RWPE2 (cell line): ENCODE measurements at regions not wholly inside any gene's neighbourhood (a gene's known extent, or its start where the extent isn't known, plus 50 kb on each side); places are given as distances from the start of the nearest gene placed in this dataset.

Experiments
- ATAC-seq: fragments of 200-7000 bp; cut with Tn5 transposase; 3 replicates; pipeline ENCODE4 v1.9.1; 2021; ENCODE audit warnings: low read depth
- DNase-seq: peaks from one replicate; pipeline ENCODE4 v3.0.0-alpha.2; 2020; ENCODE audit warnings: low spot score
- H3K27ac ChIP-seq: fragments of 450-650 bp; 2 replicates; pipeline ENCODE4 v1.5.1; 2017; ENCODE audit warnings: mild to moderate bottlenecking; ENCODE audit not compliant: poor library complexity, severe bottlenecking
- H3K27me3 ChIP-seq: fragments of 250-450 bp; sonication (Bioruptor Pico); 2 replicates; pipeline ENCODE4 v1.5.1; 2021; ENCODE audit warnings: mild to moderate bottlenecking, moderate library complexity; ENCODE audit not compliant: insufficient read depth, poor library complexity, severe bottlenecking
- H3K36me3 ChIP-seq: fragments of 250-450 bp; sonication (Bioruptor Pico); 2 replicates; pipeline ENCODE4 v1.5.1; 2020; ENCODE audit warnings: low read depth, mild to moderate bottlenecking, moderate library complexity
- H3K4me1 ChIP-seq: fragments of 250-450 bp; sonication (Bioruptor Pico); 2 replicates; pipeline ENCODE4 v1.5.1; 2021; ENCODE audit warnings: mild to moderate bottlenecking, moderate library complexity; ENCODE audit not compliant: insufficient read depth, poor library complexity, severe bottlenecking
- H3K4me3 ChIP-seq: fragments of 250-450 bp; sonication (Bioruptor Pico); 2 replicates; pipeline ENCODE4 v1.5.1; 2021; ENCODE audit warnings: mild to moderate bottlenecking, moderate library complexity; ENCODE audit not compliant: severe bottlenecking
- H3K9me3 ChIP-seq: fragments of 250-450 bp; sonication (Bioruptor Pico); 2 replicates; pipeline ENCODE4 v1.5.1; 2021; ENCODE audit warnings: mild to moderate bottlenecking, moderate library complexity; ENCODE audit not compliant: severe bottlenecking
- TF ChIP-seq, protein P1 (sequence below): fragments of 450-650 bp; IDR thresholded peaks from one replicate; pipeline ENCODE4 v1.5.1; 2017; ENCODE audit warnings: mild to moderate bottlenecking, moderate library complexity; ENCODE audit not compliant: poor library complexity, severe bottlenecking

- TF ChIP-seq, protein P1, sequence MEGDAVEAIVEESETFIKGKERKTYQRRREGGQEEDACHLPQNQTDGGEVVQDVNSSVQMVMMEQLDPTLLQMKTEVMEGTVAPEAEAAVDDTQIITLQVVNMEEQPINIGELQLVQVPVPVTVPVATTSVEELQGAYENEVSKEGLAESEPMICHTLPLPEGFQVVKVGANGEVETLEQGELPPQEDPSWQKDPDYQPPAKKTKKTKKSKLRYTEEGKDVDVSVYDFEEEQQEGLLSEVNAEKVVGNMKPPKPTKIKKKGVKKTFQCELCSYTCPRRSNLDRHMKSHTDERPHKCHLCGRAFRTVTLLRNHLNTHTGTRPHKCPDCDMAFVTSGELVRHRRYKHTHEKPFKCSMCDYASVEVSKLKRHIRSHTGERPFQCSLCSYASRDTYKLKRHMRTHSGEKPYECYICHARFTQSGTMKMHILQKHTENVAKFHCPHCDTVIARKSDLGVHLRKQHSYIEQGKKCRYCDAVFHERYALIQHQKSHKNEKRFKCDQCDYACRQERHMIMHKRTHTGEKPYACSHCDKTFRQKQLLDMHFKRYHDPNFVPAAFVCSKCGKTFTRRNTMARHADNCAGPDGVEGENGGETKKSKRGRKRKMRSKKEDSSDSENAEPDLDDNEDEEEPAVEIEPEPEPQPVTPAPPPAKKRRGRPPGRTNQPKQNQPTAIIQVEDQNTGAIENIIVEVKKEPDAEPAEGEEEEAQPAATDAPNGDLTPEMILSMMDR: peak; percentile 18
- no peaks in the 10 kb centered on the region for H3K9me3 ChIP-seq
- peaks cover 3% of the 10 kb centered on the region for H3K27me3 ChIP-seq
- ATAC-seq: no peak
- H3K4me3 ChIP-seq: no peak overlapping the region
- H3K4me1 ChIP-seq: peaks cover 3% of the 10 kb centered on the region
- no peak for DNase-seq
- no peak overlapping the region for H3K27ac ChIP-seq
- no peaks in the 10 kb centered on the region for H3K36me3 ChIP-seq
These were observed 100.6 kb downstream of the CETN3 start for GRCh38 chr5:90308787-90309585.

DNA sequence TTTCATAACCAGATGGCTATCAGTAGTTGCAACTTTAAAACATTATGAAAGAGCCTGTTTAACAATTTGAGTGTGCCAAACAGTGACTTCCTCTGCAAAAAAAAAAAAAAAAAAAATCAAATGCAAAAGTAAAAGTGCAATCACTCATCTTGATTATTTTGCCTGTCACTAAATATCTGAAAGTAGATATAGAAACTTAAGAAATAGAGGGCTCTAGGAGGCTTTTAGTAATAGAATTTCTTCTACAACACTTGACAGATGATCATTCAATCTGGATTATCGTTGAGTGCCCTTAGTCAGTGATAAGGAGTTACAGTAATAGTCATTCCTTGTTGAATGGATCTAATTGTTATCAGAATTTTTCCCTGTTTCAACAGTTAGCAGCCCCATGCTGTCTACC lies 101.8 kb downstream of the CETN3 start:
- peaks cover 3% of the 10 kb centered on the region for H3K27me3 ChIP-seq
- H3K36me3 ChIP-seq: no peaks in the 10 kb centered on the region
- ATAC-seq (no peak), DNase-seq (no peak)
- H3K4me1 ChIP-seq: peaks cover 3% of the 10 kb centered on the region
- H3K4me3 ChIP-seq: no peak overlapping the region
- TF ChIP-seq, protein P1: no peak
- no peaks in the 10 kb centered on the region for H3K9me3 ChIP-seq
- H3K27ac ChIP-seq: no peak overlapping the region

- peaks cover 3% of the 10 kb centered on the region for H3K4me1 ChIP-seq
- ATAC-seq: no peak
These were observed 102.2 kb downstream of the CETN3 start for GRCh38 chr5:90307322-90307721.

GRCh38 chr5:90306613-90307012 lies 102.9 kb downstream of the CETN3 start:
- Histone ChIP-seq H3K9me3 (no peaks in the 10 kb centered on the region), H3K4me3 (no peak overlapping the region), H3K36me3 (no peaks in the 10 kb centered on the region), H3K27ac (no peak overlapping the region), H3K4me1 (peaks cover 3% of the 10 kb centered on the region), H3K27me3 (peaks cover 3% of the 10 kb centered on the region)
- DNase-seq (no peak), ATAC-seq (no peak)
- TF ChIP-seq, protein P1: no peak

More at GRCh38 chr5:90307322-90307721, 102.2 kb downstream of the CETN3 start:
- DNase-seq: no peak
- H3K36me3 ChIP-seq: no peaks in the 10 kb centered on the region
- TF ChIP-seq, protein P1: no peak
- H3K27me3 ChIP-seq: peaks cover 3% of the 10 kb centered on the region
- H3K4me3 ChIP-seq: no peak overlapping the region
- no peaks in the 10 kb centered on the region for H3K9me3 ChIP-seq
- H3K27ac ChIP-seq: no peak overlapping the region

DNA sequence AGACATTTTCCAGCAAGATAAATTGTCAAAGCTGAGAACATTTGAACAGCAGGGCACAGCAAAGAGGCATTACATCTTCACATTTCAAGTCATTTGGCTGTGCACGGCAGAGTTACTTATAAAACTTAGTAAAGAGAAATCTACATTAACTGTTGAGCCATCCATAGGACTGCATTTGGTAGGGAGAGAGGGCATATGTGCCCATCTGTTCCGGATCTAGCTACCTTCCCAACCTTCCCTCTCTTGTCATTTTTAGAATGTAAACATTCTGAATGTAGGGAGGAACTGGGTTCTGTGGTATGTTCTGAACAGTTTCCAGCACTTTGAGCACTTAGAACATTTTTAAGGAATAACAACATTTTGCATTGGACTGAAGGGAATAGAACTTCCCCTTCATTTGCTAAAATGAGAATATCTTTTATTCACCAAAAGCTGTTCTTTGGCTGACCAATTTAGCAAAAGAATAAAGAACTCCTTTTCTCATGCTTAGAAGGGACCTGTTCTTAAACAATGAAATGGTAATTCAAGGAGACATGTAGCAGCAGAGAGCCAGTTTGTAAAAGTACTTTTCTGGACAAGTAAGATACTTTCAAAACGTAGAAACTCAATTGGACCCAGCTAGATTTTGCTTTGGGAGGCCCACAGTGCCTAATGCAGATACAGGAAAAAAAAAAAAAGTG lies 104.4 kb downstream of the CETN3 start:
- ATAC-seq: no peak
- Histone ChIP-seq H3K4me1 (peaks cover 3% of the 10 kb centered on the region), H3K36me3 (no peaks in the 10 kb centered on the region), H3K27me3 (peaks cover 3% of the 10 kb centered on the region), H3K27ac (no peak overlapping the region), H3K9me3 (no peaks in the 10 kb centered on the region), H3K4me3 (no peak overlapping the region)
- TF ChIP-seq, protein P1: no peak
- DNase-seq: no peak
